ENCODE measurements at regions not wholly inside any gene's neighbourhood (a gene's known extent, or its start where the extent isn't known, plus 50 kb on each side); places are given as distances from the start of the nearest gene placed in this dataset.
"Not testable (repeated sequence)": the region's sequence is repeated elsewhere in the genome, so short reads cannot be mapped to it uniquely, and the experiment has no call there.

DNA sequence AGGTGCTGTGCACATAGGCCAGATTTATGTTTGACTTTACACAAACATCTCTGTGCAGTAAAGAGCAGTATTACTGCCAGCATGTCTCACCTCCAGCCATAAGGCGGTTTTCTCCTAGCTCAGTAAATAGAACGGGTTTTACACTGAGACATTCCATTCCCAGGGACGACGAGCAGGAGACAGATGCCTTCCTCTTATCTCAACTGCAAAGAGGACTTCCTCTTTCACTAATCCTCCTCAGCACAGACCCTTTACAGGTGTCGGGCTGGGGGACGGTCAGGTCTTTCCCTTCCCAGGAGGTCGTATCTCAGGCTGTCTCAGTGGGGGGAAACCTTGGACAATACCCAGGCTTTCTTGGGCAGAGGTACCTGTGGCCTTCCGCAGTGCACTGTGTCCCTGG, 309.8 kb downstream of the MAGEB5 start:
- ATAC-seq; intact Hi-C loops (cut with DNase I): not testable (repeated sequence)

GRCh38 chrX:26522501-26522900, 306.5 kb downstream of the MAGEB5 start:
- intact Hi-C loops (cut with DNase I) = no loop called here
- ATAC-seq = no peak
- no peak for DNase-seq (ENCODE audit: missing footprints)

More for the DNA sequence above, 309.8 kb downstream of the MAGEB5 start:
- DNase-seq (ENCODE audit: missing footprints) = not testable (repeated sequence)

GRCh38 chrX:26511589-26512363, 295.8 kb downstream of the MAGEB5 start:
- ATAC-seq = no peak
- intact Hi-C loops (cut with DNase I) = no loop called here
- DNase-seq (ENCODE audit: missing footprints) = no peak

- intact Hi-C loops (cut with DNase I) = no loop called here
- ATAC-seq (no peak), DNase-seq (ENCODE audit: missing footprints) (no peak)
Observed at GRCh38 chrX:26470941-26471340, 255.0 kb downstream of the MAGEB5 start.

DNA sequence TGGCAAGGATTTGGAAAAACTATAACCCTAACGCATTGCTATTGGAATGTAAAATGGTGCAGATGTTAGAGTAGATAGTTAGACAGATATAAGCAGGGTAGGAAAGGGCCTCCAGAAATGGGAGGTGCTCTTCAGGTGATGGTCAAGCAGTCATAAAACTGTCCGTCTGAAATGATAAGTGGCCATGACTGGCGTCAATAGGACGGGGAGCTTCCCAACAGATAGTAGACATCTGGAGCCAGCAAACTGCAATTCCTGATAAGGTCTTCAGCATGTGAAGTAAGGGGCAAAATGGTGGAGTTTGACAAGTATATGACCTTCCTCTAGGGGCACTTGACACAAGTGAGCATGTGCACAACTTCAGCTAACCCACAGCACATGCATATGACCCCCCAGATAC, 250.4 kb downstream of the MAGEB5 start:
- no peak for DNase-seq (ENCODE audit: missing footprints)
- intact Hi-C loops (cut with DNase I) = no loop called here
- no peak for ATAC-seq

DNA sequence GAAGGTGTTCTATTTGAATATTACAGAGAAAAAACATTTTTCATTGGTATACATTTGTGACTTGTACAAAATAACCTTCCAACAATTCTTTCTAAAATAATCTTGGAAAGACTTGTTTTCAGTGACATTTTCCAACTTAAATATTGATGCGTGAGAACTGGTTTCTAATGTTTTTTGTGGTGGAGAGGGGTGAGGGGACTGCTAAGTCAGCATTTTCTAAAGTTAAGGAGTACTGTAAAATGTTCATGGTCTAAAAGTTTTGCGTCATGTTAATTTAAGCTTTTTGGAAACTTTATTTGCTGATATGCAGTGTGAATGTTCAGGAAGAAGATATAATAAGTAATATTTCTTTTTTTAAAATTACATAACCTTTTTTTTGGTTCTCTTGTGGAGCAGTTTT, 229.3 kb downstream of the MAGEB5 start:
- intact Hi-C loops (cut with DNase I) = no loop called here
- no peak for DNase-seq (ENCODE audit: missing footprints)
- ATAC-seq = no peak

DNA sequence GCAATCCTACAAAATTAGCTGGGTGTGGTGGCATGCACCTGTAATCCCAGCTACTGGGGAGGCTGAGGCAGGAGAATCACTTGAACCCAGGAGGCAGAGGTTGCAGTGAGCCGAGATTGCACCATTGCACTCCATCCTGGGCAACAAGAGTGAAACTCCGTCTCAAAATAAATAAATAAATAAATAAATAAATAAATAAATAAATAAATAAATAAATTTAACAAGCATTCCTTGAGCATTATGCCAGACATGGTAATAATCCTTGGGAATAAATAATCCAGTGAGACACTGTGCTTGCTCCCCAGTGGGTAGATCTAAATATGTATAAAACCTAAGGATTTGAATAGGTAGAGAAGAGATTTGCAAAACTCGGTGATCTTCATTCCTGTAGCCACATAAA, 228.4 kb downstream of the MAGEB5 start:
- ATAC-seq; DNase-seq (ENCODE audit: missing footprints); intact Hi-C loops (cut with DNase I): not testable (repeated sequence)

GRCh38 chrX:26442340-26442739, 226.4 kb downstream of the MAGEB5 start:
- intact Hi-C loops (cut with DNase I) = no loop called here
- DNase-seq (ENCODE audit: missing footprints) (no peak), ATAC-seq (no peak)

DNA sequence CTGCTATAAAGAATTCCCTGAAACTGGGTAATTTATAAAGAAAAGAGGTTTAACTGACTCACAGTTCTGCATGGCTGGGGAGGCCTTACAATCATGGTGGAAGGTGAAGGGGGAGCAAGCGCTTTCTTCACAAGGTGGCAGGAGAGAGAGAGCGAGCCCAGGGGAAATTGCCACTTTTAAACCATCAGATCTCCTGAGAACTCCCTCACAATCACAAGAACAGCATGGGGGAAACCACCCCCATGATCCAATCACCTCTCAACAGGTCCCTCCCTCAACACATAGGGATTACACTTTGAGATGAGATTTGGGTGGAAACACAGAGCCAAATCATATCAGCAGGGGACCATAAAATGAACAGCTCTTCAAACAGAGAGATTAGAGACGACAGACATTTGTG, 198.6 kb downstream of the MAGEB5 start:
- intact Hi-C loops (cut with DNase I) = no loop called here
- DNase-seq (ENCODE audit: missing footprints) = no peak
- no peak for ATAC-seq

GRCh38 chrX:26411045-26411444, 195.1 kb downstream of the MAGEB5 start:
- ATAC-seq = no peak

GRCh38 chrX:26409636-26410035, 193.7 kb downstream of the MAGEB5 start:
- intact Hi-C loops (cut with DNase I) = no loop called here
- DNase-seq (ENCODE audit: missing footprints) = no peak
- ATAC-seq = no peak

More at GRCh38 chrX:26411045-26411444, 195.1 kb downstream of the MAGEB5 start:
- DNase-seq (ENCODE audit: missing footprints) = no peak
- intact Hi-C loops (cut with DNase I) = no loop called here

- intact Hi-C loops (cut with DNase I) = no loop called here
- no peak for DNase-seq (ENCODE audit: missing footprints)
- no peak for ATAC-seq
Observed at GRCh38 chrX:26387906-26388305, 171.9 kb downstream of the MAGEB5 start.

DNA sequence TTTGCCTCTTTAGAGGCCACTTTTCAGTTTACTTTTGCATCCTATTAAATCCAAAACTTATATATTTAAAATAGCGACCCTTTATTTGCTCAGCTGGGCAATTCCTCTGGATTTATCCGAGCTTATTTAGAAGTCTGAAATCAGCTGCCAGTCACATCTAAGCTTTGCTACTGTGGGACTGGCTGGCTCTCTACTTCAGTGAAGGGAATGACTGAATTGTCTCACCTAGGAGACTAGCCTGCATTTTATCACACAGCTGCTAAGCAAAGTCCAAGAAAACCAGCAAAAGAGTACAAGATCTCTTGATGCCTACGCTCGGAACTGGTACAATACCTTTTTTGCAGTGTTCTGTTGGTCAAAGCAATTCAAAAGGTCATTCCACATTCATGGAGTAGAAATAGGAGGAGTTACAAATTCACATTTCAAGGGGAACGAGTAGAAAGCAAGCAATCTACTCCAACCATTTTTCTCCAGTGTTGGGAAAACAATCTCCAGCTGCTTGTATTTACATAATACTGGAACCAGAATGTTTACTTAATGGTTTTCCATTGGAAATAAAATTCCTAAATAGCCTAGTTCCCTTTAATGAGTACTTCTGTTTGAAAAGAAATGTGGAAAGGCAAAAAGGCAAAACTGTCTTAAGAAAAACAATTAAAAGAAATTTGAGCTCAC, 160.2 kb downstream of the MAGEB5 start:
- no peak for DNase-seq (ENCODE audit: missing footprints)
- no peak for ATAC-seq
- intact Hi-C loops (cut with DNase I) = no loop called here

- intact Hi-C loops (cut with DNase I) = no loop called here
- DNase-seq (ENCODE audit: missing footprints) = no peak
- no peak for ATAC-seq
Observed at GRCh38 chrX:26375346-26375745, 159.4 kb downstream of the MAGEB5 start.

DNA sequence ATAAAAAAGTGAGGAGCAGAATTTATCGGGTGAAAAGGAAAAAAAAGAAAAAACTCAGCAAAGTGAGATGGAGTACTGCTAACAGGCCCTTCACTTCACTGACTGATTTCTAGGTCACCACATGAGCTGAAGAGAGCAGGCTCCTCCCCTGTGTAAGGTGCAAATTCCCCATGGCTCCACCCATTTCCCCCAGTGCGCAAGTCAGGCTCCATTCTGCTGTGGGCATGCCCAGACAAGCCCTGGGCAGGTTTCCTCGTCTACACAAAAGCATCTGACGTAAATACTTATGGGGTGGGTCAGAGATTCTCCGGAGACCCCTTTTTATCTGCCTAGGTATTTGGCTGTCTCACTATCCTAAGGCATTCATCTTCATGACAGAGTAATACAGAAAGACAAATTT, 157.9 kb downstream of the MAGEB5 start:
- ATAC-seq (no peak), DNase-seq (ENCODE audit: missing footprints) (no peak)
- intact Hi-C loops (cut with DNase I) = no loop called here

GRCh38 chrX:26352891-26353430, 137.0 kb downstream of the MAGEB5 start:
- ATAC-seq (no peak), DNase-seq (ENCODE audit: missing footprints) (no peak)
- intact Hi-C loops (cut with DNase I) = no loop called here

DNA sequence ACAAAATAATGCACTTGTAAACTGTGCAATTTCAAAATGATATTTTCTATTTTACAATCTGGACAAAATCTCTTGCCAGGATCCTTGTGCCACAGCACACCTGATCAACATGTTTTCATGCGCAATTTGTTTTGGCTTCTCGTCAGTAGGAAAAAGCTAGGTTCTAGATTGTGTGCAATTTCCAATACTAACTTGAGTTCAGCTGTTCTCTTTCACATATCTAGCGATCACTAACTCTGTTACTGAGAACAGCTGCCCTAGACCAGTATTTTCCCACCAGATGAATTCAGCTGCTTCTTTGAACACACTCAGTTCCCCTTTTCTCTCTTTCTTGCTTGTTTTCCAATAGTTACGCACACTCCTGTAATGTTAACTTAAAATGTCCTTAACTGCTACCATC, 131.2 kb downstream of the MAGEB5 start:
- intact Hi-C loops (cut with DNase I) = no loop called here
- no peak for ATAC-seq
- DNase-seq (ENCODE audit: missing footprints) = no peak

DNA sequence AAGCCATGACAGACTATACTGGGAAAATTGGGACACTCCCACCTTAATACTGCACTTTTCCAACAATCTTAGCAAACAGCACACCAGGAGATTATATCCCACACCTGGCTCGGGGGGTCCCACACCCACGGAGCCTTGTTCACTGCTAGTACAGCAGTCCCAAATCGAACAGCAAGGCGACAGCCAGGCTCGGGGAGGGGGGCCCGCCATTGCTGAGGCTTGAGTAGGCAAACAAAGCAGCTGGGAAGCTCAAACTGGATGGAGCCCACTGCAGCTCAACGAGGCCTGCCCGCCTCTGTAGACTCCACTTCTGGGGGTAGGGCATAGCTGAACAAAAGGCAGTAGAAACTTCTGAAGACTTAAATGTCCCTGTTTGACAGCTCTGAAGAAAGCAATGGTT, 118.3 kb downstream of the MAGEB5 start:
- ATAC-seq (no peak), DNase-seq (ENCODE audit: missing footprints) (no peak)
- intact Hi-C loops (cut with DNase I) = no loop called here

DNA sequence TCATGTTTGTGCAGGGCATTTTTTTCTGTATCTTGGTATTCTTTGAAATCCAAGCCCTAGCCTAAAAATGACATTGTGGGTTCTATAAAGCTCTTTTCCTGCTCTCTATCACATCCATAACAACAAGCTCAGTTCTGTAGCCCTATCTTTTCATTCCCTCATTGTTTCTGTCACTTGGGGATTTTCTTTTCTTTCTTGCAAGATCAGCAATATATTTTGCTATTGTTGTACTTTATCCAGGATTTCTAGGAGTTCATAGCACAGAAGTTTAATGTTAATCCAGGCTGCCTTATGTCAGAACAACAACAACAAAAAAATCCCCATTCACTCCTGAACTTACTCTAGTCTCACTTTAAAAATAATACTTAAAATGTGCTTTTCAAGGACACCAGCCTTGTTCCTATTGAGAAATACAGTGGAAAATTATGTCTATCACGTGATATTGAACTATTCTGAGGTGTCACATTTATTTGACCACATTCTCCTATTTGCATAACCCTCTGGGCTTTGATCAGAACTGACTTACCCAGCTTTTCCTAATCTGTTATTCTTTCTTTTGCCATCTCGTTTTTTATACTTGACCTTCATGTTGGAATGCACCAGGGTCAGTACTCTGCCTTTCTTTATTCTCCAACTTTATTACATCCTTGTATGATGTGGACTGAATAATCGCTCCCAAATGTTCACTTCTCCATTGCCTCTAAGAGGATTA, 112.8 kb downstream of the MAGEB5 start:
- ATAC-seq = no peak
- intact Hi-C loops (cut with DNase I) = no loop called here
- DNase-seq (ENCODE audit: missing footprints) = no peak

DNA sequence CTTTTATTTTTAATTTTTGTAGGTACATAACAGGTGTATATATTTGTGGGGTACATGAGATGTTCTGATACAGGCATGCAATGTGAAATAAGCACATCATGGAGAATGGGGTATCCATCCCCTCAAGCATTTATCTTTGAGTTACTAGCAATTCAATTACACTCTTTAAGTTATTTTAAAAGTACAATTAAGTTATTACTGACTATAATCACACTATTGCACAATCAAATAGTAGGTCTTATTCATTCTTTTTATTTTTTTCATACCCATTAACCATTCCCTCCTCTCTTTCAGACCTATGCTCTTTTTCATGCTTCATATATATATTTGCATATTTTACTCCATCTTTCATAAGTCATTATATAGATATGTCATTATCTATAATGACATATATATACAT, 93.3 kb downstream of the MAGEB5 start:
- DNase-seq (ENCODE audit: missing footprints) = no peak
- no peak for ATAC-seq
- intact Hi-C loops (cut with DNase I) = no loop called here
